ENCODE measurements at regions not wholly inside any gene's neighbourhood (a gene's known extent, or its start where the extent isn't known, plus 50 kb on each side); places are given as distances from the start of the nearest gene placed in this dataset.

GRCh38 chr12:58988643-58989344, 68.5 kb upstream of the LRIG3 start:
- no peaks in the 10 kb centered on the region for H3K36me3 ChIP-seq (ENCODE audit: control insufficient read depth in 2 of 2, insufficient read depth in 2 of 2, low read length in 1 of 2)
- FAIRE-seq = no peak
- H3K4me3 ChIP-seq = no peak overlapping the region
- H4K20me1 ChIP-seq (ENCODE audit: control insufficient read depth, insufficient read depth) = no peaks in the 10 kb centered on the region
- H2AFZ ChIP-seq (ENCODE audit: control insufficient read depth, low read depth, low read length) = no peak overlapping the region
- POLR2A ChIA-PET = no interaction called here
- in situ Hi-C loops (cut with MboI) = no loop called here
- DNase-seq (ENCODE audit: low read depth, low spot score) = no peak
- no peak overlapping the region for H3K27ac ChIP-seq (ENCODE audit: control insufficient read depth, insufficient read depth)
- H3K4me2 ChIP-seq (ENCODE audit: control insufficient read depth, insufficient read depth) = no peak overlapping the region
- SMC1A ChIA-PET (ENCODE audit: uncharacterized antibody, unreplicated experiment) = interaction anchor here (0.9 to 1.2 kb wide), 2 partner anchors 14 to 45 kb away, joined by 3 read pairs; no protein-coding TSS in a partner anchor
- 53% methylated on average over 1 of the region's 1 CpG for WGBS (ENCODE audit: insufficient coverage, insufficient replicate concordance, low lambda C conversion rate, missing lambda C conversion rate)
- no peaks in the 10 kb centered on the region for H3K79me2 ChIP-seq (ENCODE audit: control insufficient read depth, insufficient read depth, low read length)
- H3K27me3 ChIP-seq (replicated peaks in 1 of 2; ENCODE audit: control insufficient read depth in 2 of 2, insufficient read depth in 2 of 2, low read length in 1 of 2) = no peaks in the 10 kb centered on the region
- CTCF ChIA-PET = no interaction called here
- no peaks in the 10 kb centered on the region for H3K9me3 ChIP-seq (replicated peaks; ENCODE audit: control insufficient read depth, insufficient read depth, low read length)
- ATAC-seq = no peak
- RAD21 ChIA-PET (ENCODE audit: unreplicated experiment) = no interaction called here
- H3K9ac ChIP-seq (ENCODE audit: control insufficient read depth, insufficient read depth, low read length) = no peak overlapping the region
- no TSS peak for BruUV-seq (replicated peaks)
- no peak for TF ChIP-seq SIN3A (IDR thresholded peaks at IDR 0.05; ENCODE audit: low read depth, low read length)
- TF ChIP-seq MEF2A (IDR thresholded peaks at IDR 0.05; ENCODE audit: insufficient read depth, low read depth, low read length) = 0 out of 2 replicates have a peak, but pooled peaks have one; percentile 21
- no peak for TF ChIP-seq HCFC1 (IDR thresholded peaks at IDR 0.05; ENCODE audit: low read length)
- no peak for TF ChIP-seq CHD2 (IDR thresholded peaks at IDR 0.05; ENCODE audit: borderline replicate concordance, low read depth, low read length)
- no peak for TF ChIP-seq BACH1 (IDR thresholded peaks at IDR 0.05; ENCODE audit: borderline replicate concordance)
- TF ChIP-seq, protein P1, sequence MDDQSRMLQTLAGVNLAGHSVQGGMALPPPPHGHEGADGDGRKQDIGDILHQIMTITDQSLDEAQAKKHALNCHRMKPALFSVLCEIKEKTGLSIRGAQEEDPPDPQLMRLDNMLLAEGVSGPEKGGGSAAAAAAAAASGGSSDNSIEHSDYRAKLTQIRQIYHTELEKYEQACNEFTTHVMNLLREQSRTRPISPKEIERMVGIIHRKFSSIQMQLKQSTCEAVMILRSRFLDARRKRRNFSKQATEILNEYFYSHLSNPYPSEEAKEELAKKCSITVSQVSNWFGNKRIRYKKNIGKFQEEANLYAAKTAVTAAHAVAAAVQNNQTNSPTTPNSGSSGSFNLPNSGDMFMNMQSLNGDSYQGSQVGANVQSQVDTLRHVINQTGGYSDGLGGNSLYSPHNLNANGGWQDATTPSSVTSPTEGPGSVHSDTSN (IDR thresholded peaks at IDR 0.05; ENCODE audit: insufficient replicate concordance, low read depth, low read length) = no peak
- TF ChIP-seq GABPA (IDR thresholded peaks at IDR 0.05; ENCODE audit: low read depth) = 0 out of 2 replicates have a peak, but pooled peaks have one; percentile 13
- TF ChIP-seq ATF2 (IDR thresholded peaks at IDR 0.05; ENCODE audit: low read length) = peak; percentile 59
- no peak for TF ChIP-seq CHD1 (IDR thresholded peaks at IDR 0.05; ENCODE audit: low read depth, low read length)
- TF ChIP-seq CEBPB (IDR thresholded peaks at IDR 0.05; ENCODE audit: borderline replicate concordance in 1 of 2, low read depth in 2 of 2, low read length in 2 of 2) = no peak
- no peak for TF ChIP-seq EED (IDR thresholded peaks at IDR 0.05; ENCODE audit: low read depth)
- no peak for TF ChIP-seq ZNF24 (IDR thresholded peaks at IDR 0.05)
- no peaks in the 10 kb centered on the region for H3K4me1 ChIP-seq (ENCODE audit: control insufficient read depth, insufficient read depth, low read length)
- intact Hi-C loops (cut with micrococcal nuclease; ENCODE audit: unreplicated experiment) = no loop called here

Measured in GM12878 (cell line).